Transverse colon (tissue), 4 donors: ENCODE measurements at regions not wholly inside any gene's neighbourhood (a gene's known extent, or its start where the extent isn't known, plus 50 kb on each side); places are given as distances from the start of the nearest gene placed in this dataset.
"Not testable (repeated sequence)": the region's sequence is repeated elsewhere in the genome, so short reads cannot be mapped to it uniquely, and the experiment has no call there.

ENCODE experiments used
- DNase-seq: peaks from one replicate; pipeline ENCODE4 v3.0.0-alpha.2; 2019
- H3K27ac ChIP-seq, 4 donors: fragments of 200-600 bp; sonication (generic); 2 replicates each; pipeline ENCODE4 v1.5.1; 2016 to 2018; ENCODE audit warnings: inconsistent platforms in 4 of 4
- H3K27me3 ChIP-seq: fragments of 200-600 bp; sonication (generic); 2 replicates; pipeline ENCODE4 v1.5.1; 2017; ENCODE audit warnings: inconsistent platforms
- H3K36me3 ChIP-seq, 4 donors: fragments of 200-600 bp; sonication (generic); 2 replicates each; pipeline ENCODE4 v1.5.1; 2017 to 2019; ENCODE audit warnings: inconsistent platforms in 4 of 4
- H3K4me1 ChIP-seq, 4 donors: fragments of 200-600 bp; sonication (generic); 2 replicates each; pipeline ENCODE4 v1.5.1; 2017 to 2020; ENCODE audit warnings: inconsistent platforms in 4 of 4
- H3K4me3 ChIP-seq, 4 donors: fragments of 200-600 bp; sonication (generic); 1 replicate in 1 of 4; 2 replicates in 3 of 4; pipeline versions ENCODE4 v1.5.1 to v1.6.1; 2017 to 2019; ENCODE audit warnings: inconsistent platforms in 4 of 4
- H3K9me3 ChIP-seq, 2 donors: fragments of 200-600 bp; sonication (generic); 2 replicates each; pipeline ENCODE4 v1.5.1; 2017 to 2019; ENCODE audit warnings: inconsistent platforms in 2 of 2
- EP300 ChIP-seq: sonication (generic); formaldehyde crosslinking; IDR thresholded peaks from one replicate; pipeline ENCODE4 v1.6.1; 2017; ENCODE audit warnings: antibody characterized with exemption, low read depth
- POLR2A ChIP-seq: fragments of 450-650 bp; IDR thresholded peaks from one replicate; pipeline ENCODE4 v1.6.1; 2016; ENCODE audit warnings: antibody characterized with exemption, mild to moderate bottlenecking, moderate library complexity
- POLR2AphosphoS5 ChIP-seq, 3 donors: sonication (generic); formaldehyde crosslinking; IDR thresholded peaks; one replicate each; pipeline ENCODE4 v1.6.1; 2016; ENCODE audit warnings: antibody characterized with exemption in 3 of 3
- WGBS, 2 donors: methylation state at CpG; one replicate each; pipeline ENCODE4 v1.1.5; 2018; ENCODE audit warnings: low coverage in 1 of 2; 5-methylcytosine and 5-hydroxymethylcytosine counted together
- in situ Hi-C, 4 donors: fragments of 200-750 bp; cut with MboI; loops; one replicate each; pipeline versions ENCODE4 v1.15.0 to v1.15.1; 2017; ENCODE audit warnings: low sequenced_read_pairs in 3 of 4, low pct_ligation_motif_present in 1 of 4, low pct_unique_long_range_greater_than_20kb in 1 of 4
- intact Hi-C: fragments of 100-400 bp; cut with DNase I; formaldehyde crosslinking; loops from one replicate; pipeline ENCODE4 v1.15.1; 2023; ENCODE audit warnings: low total_unique reads
- TF ChIP-seq, protein P1 (sequence below), 5 experiments: fragments of 200-600 bp in 3 of 5; fragments of 450-650 bp in 2 of 5; sonication (generic) in 3 of 5; IDR thresholded peaks; 1 replicate in 2 of 5; 2 replicates in 3 of 5; pipeline ENCODE4 v1.5.1; 2016 to 2017; ENCODE audit warnings: antibody characterized with exemption in 5 of 5, inconsistent platforms in 3 of 5, mild to moderate bottlenecking in 2 of 5, moderate library complexity in 1 of 5

DNA sequence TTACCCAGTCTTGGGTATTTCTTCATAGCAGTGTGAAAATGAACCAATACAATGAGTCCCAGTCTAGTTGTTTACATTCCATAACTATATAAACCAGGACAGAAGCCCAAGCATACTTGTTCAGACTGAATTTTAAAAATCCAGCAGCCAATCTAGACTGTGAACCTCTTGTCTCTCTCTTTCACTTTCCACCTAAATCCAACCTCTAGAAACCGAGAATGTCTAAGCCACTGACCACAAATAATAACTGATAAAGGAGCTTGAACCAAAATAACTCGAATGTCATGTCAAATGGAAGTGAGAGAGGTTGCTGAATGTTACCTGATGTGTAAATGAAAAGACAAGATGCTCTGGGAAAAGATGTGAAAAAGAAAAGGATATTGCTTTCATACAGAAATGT is 544.7 kb downstream of the NLGN4X start:
- Histone ChIP-seq H3K27ac (no peak overlapping the region), H3K4me3 (no peak overlapping the region), H3K27me3 (no peaks in the 10 kb centered on the region), H3K36me3 (no peaks in the 10 kb centered on the region), H3K9me3 (no peaks in the 10 kb centered on the region), H3K4me1 (no peaks in the 10 kb centered on the region)
- intact Hi-C loops, result no loop called here
- WGBS, 2 donors, result 42% methylated on average over 2 of the region's 2 CpGs; no CpG with 5 or more reads in 1 of the 2 donors
- in situ Hi-C loops, result no loop called here
- no peak for DNase-seq
- TF ChIP-seq EP300 (no peak), POLR2A (no peak), POLR2AphosphoS5 (IDR thresholded peaks at IDR 0.05) (no peak)
- TF ChIP-seq, protein P1, sequence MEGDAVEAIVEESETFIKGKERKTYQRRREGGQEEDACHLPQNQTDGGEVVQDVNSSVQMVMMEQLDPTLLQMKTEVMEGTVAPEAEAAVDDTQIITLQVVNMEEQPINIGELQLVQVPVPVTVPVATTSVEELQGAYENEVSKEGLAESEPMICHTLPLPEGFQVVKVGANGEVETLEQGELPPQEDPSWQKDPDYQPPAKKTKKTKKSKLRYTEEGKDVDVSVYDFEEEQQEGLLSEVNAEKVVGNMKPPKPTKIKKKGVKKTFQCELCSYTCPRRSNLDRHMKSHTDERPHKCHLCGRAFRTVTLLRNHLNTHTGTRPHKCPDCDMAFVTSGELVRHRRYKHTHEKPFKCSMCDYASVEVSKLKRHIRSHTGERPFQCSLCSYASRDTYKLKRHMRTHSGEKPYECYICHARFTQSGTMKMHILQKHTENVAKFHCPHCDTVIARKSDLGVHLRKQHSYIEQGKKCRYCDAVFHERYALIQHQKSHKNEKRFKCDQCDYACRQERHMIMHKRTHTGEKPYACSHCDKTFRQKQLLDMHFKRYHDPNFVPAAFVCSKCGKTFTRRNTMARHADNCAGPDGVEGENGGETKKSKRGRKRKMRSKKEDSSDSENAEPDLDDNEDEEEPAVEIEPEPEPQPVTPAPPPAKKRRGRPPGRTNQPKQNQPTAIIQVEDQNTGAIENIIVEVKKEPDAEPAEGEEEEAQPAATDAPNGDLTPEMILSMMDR (IDR thresholded peaks at IDR 0.05), result no peak

DNA sequence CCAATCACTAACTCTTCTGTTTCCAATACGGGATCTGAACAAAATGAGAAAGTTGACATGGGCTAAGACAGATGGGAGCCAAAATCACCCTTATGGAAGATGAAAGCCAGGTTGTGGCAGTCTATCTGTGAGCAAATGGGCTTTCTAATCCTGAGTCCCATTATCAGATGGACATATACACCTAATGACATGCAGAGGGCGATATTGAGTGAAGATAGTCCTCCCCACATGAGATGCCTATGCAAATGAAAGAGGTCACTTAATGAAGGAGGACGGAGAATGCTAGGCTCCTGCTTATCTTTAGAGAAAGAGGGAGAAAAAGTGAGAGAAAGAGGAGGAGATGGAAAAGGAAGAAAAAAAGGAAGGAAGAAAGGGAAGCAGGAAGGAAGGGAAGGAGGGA is 547.5 kb downstream of the NLGN4X start:
- no peaks in the 10 kb centered on the region for H3K9me3 ChIP-seq
- H3K36me3 ChIP-seq, result no peaks in the 10 kb centered on the region
- H3K27ac ChIP-seq, result no peak overlapping the region
- in situ Hi-C loops (no loop called here), intact Hi-C loops (no loop called here)
- no peak for TF ChIP-seq EP300
- TF ChIP-seq POLR2A, result no peak
- TF ChIP-seq, protein P1 (IDR thresholded peaks at IDR 0.05), result no peak
- no peak for TF ChIP-seq POLR2AphosphoS5 (IDR thresholded peaks at IDR 0.05)
- WGBS, 2 donors, result 38 to 54% methylated on average over 2 to 3 of the region's 3 CpGs
- H3K4me3 ChIP-seq, result no peak overlapping the region
- DNase-seq, result no peak
- H3K4me1 ChIP-seq, result no peaks in the 10 kb centered on the region
- no peaks in the 10 kb centered on the region for H3K27me3 ChIP-seq

DNA sequence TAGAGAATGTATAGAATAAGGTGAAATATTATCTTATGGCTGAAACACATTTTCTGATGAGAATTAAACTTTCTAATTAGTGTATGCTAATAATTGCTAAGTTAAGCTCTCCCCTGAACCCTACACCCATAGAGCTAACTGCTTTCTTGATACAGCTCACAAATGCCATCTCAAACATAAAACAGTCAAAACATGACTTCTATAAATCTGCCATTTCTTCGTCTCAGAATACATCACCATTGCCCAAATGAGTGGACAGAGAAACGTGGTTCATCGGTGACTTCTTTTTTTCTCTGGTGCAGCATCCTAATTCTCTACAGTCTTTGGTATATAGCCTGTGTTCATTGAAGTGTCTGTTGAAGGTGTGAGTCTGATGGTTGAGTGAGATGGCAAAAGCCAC is 554.6 kb downstream of the NLGN4X start:
- H3K9me3 ChIP-seq, result no peaks in the 10 kb centered on the region
- TF ChIP-seq POLR2AphosphoS5 (IDR thresholded peaks at IDR 0.05), result no peak
- TF ChIP-seq POLR2A, result no peak
- no peak for TF ChIP-seq EP300
- TF ChIP-seq, protein P1 (IDR thresholded peaks at IDR 0.05), result no peak
- in situ Hi-C loops, result no loop called here
- H3K27ac ChIP-seq, result no peak overlapping the region
- intact Hi-C loops, result no loop called here
- no peaks in the 10 kb centered on the region for H3K27me3 ChIP-seq
- no peaks in the 10 kb centered on the region for H3K4me1 ChIP-seq
- no peak for DNase-seq
- H3K4me3 ChIP-seq, result no peak overlapping the region
- H3K36me3 ChIP-seq, result no peaks in the 10 kb centered on the region
- 58 to 68% methylated on average over 3 of the region's 3 CpGs for WGBS, 2 donors

DNA sequence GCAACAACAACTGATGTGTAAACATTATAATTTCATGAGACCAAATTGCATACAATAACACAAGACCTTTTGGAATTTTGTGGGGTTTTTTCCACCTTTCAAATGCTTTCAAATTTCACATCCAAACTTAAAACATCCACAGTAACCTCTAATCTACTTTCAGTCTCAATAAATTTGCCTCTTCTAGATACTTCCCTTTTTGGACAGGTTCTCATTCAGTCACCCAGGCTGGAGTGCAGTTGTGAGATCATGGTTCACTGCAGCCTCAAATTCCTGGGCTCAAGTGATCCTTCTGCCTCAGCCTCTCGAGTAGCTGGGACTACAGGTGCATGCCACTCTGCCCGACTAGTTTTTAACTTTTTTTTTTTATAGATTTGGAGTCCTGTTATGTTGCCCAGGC is 556.6 kb downstream of the NLGN4X start:
- Histone ChIP-seq H3K27ac (no peak overlapping the region), H3K4me1 (no peaks in the 10 kb centered on the region), H3K36me3 (no peaks in the 10 kb centered on the region), H3K27me3 (no peaks in the 10 kb centered on the region), H3K4me3 (no peak overlapping the region), H3K9me3 (no peaks in the 10 kb centered on the region)
- in situ Hi-C loops (no loop called here), intact Hi-C loops (no loop called here)
- WGBS, 2 donors, result 70% methylated on average over 2 of the region's 2 CpGs; no CpG with 5 or more reads in 1 of the 2 donors
- no peak for DNase-seq
- TF ChIP-seq EP300 (no peak), POLR2AphosphoS5 (IDR thresholded peaks at IDR 0.05) (no peak), POLR2A (no peak)
- TF ChIP-seq, protein P1 (IDR thresholded peaks at IDR 0.05), result no peak

DNA sequence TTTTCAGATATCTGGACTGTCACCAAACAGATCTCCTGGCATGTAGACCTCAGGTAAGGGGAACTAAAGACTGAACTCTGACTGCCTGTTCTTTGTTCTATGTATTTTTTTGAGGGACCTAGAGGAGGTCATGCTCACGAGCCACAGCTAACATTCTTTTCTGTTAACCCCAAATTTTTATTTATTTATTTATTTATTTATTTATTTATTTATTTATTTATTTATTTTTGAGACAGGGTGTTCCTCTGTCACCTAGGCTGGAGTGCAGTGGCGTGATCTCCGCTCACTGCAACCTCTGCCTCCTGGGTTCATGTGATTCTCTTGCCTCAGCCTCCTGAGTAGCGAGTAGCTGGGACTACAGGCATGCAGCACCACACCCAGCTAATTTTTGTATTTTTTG is 562.0 kb downstream of the NLGN4X start:
- intact Hi-C loops, H3K27me3 ChIP-seq, H3K4me1 ChIP-seq, H3K36me3 ChIP-seq, H3K4me3 ChIP-seq, H3K27ac ChIP-seq, in situ Hi-C loops, DNase-seq, H3K9me3 ChIP-seq: not testable (repeated sequence)
- 84% methylated on average over 4 of the region's 4 CpGs; no CpG with 5 or more reads in 1 of the 2 donors for WGBS, 2 donors
